ENCODE measurements at regions not wholly inside any gene's neighbourhood (a gene's known extent, or its start where the extent isn't known, plus 50 kb on each side); places are given as distances from the start of the nearest gene placed in this dataset.

GRCh38 chr9:119998614-119999013, 581.4 kb downstream of the CDK5RAP2 start:
- CTCF ChIA-PET, result no interaction called here
- POLR2A ChIA-PET, result no interaction called here
- H3K27me3 ChIP-seq (ENCODE audit: control insufficient read depth, insufficient read depth, low read length), result no peaks in the 10 kb centered on the region
- H3K4me3 ChIP-seq (ENCODE audit: low read depth, low read length), result no peak overlapping the region
- no peak overlapping the region for H3K27ac ChIP-seq (ENCODE audit: low read depth, low read length)
- H3K9me3 ChIP-seq (ENCODE audit: control insufficient read depth, insufficient read depth, low read length), result no peaks in the 10 kb centered on the region
- TF ChIP-seq CTCF (IDR thresholded peaks at IDR 0.05; ENCODE audit: low read depth, low read length), result no peak
- no peak for DNase-seq (ENCODE audit: low read depth, low spot score)

DNA sequence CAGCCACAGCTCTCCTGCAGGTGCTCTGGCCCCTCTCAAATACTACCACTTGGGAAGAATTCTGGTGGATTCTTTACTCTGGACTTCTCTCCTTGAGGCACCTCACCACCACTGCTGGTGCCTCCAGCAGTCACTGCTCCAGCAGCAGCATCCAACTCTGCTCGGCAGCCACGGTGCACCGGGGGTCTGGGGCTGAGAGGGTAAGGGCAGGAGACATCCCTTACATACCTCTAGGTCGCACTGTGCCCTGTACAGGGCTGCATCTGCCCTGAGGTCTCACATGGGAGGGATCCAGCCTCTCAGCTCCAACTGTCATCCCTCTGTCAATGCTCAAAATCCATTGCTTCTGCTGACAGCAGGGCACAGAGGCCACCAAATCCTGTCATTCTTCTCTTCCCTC, 588.2 kb downstream of the CDK5RAP2 start:
- H3K9me3 ChIP-seq (ENCODE audit: control insufficient read depth, insufficient read depth, low read length), result no peaks in the 10 kb centered on the region
- no peak overlapping the region for H3K27ac ChIP-seq (ENCODE audit: low read depth, low read length)
- POLR2A ChIA-PET, result no interaction called here
- no peak overlapping the region for H3K4me3 ChIP-seq (ENCODE audit: low read depth, low read length)
- DNase-seq (ENCODE audit: low read depth, low spot score), result no peak
- no peak for TF ChIP-seq CTCF (IDR thresholded peaks at IDR 0.05; ENCODE audit: low read depth, low read length)
- no peaks in the 10 kb centered on the region for H3K27me3 ChIP-seq (ENCODE audit: control insufficient read depth, insufficient read depth, low read length)
- CTCF ChIA-PET, result no interaction called here

DNA sequence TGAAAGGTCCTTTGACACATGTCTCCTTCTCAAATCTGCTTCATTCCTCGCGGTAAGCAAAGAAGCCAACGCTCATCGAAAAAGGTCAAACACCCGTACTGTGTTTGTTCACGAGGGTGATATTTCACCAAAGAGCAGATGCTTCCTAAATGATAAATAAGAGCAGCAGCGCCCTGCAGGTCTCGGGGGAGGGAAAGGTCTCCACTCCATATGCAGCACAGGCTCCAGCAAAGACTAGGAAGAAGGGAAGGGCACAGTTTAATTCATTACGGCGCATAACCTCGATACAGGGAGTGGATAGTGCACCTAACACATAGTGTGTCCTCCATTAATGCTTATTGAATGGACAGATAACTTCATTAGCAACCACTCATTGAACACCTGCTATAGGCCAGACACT, 593.3 kb downstream of the CDK5RAP2 start:
- Histone ChIP-seq H3K27me3 (ENCODE audit: control insufficient read depth, insufficient read depth, low read length) (no peaks in the 10 kb centered on the region), H3K27ac (ENCODE audit: low read depth, low read length) (no peak overlapping the region), H3K4me3 (ENCODE audit: low read depth, low read length) (no peak overlapping the region), H3K9me3 (ENCODE audit: control insufficient read depth, insufficient read depth, low read length) (no peaks in the 10 kb centered on the region)
- no peak for DNase-seq (ENCODE audit: low read depth, low spot score)
- CTCF ChIA-PET, result no interaction called here
- no peak for TF ChIP-seq CTCF (IDR thresholded peaks at IDR 0.05; ENCODE audit: low read depth, low read length)
- POLR2A ChIA-PET, result no interaction called here

DNA sequence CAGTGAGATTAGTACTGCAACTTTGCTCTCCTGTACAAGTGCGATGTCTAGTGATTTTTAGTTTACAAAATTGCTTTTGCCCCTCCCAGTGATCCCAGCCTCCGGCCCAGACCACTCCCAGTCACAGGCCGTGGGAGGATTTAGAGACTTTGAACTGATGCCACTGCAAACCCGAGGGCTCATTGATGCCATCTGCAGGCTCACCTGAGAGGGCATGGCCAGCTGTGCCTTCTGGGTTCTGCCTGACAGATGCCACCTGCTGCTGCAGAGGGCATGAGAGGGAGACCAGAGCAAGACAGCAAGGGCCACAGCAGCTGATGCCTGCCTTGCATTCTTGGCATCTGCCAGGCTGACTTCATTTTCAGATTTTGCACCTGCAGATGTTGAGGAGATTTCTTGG, 593.8 kb downstream of the CDK5RAP2 start:
- ChIA-PET POLR2A (no interaction called here), CTCF (no interaction called here)
- H3K9me3 ChIP-seq (ENCODE audit: control insufficient read depth, insufficient read depth, low read length), result no peaks in the 10 kb centered on the region
- no peak overlapping the region for H3K4me3 ChIP-seq (ENCODE audit: low read depth, low read length)
- H3K27me3 ChIP-seq (ENCODE audit: control insufficient read depth, insufficient read depth, low read length), result no peaks in the 10 kb centered on the region
- no peak for DNase-seq (ENCODE audit: low read depth, low spot score)
- no peak for TF ChIP-seq CTCF (IDR thresholded peaks at IDR 0.05; ENCODE audit: low read depth, low read length)
- no peak overlapping the region for H3K27ac ChIP-seq (ENCODE audit: low read depth, low read length)

- CTCF ChIA-PET, result no interaction called here
Measured at GRCh38 chr9:119974026-119974425, 604.8 kb upstream of the BRINP1 start.

More at GRCh38 chr9:119974026-119974425, 604.8 kb upstream of the BRINP1 start:
- POLR2A ChIA-PET, result no interaction called here
- Histone ChIP-seq H3K4me3 (ENCODE audit: low read depth, low read length) (no peak overlapping the region), H3K9me3 (ENCODE audit: control insufficient read depth, insufficient read depth, low read length) (no peaks in the 10 kb centered on the region), H3K27me3 (ENCODE audit: control insufficient read depth, insufficient read depth, low read length) (no peaks in the 10 kb centered on the region), H3K27ac (ENCODE audit: low read depth, low read length) (no peak overlapping the region)
- no peak for TF ChIP-seq CTCF (IDR thresholded peaks at IDR 0.05; ENCODE audit: low read depth, low read length)
- no peak for DNase-seq (ENCODE audit: low read depth, low spot score)

Data from AG04450 (cell line).